Transverse colon (tissue), 3 donors: ENCODE measurements at regions not wholly inside any gene's neighbourhood (a gene's known extent, or its start where the extent isn't known, plus 50 kb on each side); places are given as distances from the start of the nearest gene placed in this dataset.

Experiments used
- POLR2A ChIP-seq: fragments of 450-650 bp; IDR thresholded peaks from one replicate; pipeline ENCODE4 v1.6.1; 2016; ENCODE audit warnings: antibody characterized with exemption, mild to moderate bottlenecking, moderate library complexity
- TF ChIP-seq, protein P1 (sequence below), 5 experiments: fragments of 200-600 bp in 3 of 5; fragments of 450-650 bp in 2 of 5; sonication (generic) in 3 of 5; IDR thresholded peaks; 1 replicate in 2 of 5; 2 replicates in 3 of 5; pipeline ENCODE4 v1.5.1; 2016 to 2017; ENCODE audit warnings: antibody characterized with exemption in 5 of 5, inconsistent platforms in 3 of 5, mild to moderate bottlenecking in 2 of 5, moderate library complexity in 1 of 5

DNA sequence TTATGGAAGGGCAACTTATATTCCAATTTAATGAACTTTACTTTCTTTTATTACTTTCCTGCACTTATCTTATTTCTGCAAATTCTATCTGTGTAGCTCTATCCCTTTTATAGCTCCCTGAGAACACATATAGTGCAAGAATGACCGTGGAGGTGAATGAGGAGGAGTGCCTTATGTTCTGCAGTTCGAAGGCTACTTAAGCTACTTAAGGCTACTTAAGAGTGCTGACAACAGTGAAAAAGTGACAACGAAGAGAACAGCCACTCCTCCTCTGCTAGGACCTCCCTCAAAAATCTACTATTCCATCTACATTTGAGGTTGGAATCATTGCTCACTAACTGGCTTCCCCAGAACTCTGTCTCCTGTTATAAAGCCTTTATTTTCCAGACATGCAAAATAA, 1365.7 kb upstream of the C9orf72 start:
- no peak for TF ChIP-seq POLR2A
- TF ChIP-seq, protein P1, sequence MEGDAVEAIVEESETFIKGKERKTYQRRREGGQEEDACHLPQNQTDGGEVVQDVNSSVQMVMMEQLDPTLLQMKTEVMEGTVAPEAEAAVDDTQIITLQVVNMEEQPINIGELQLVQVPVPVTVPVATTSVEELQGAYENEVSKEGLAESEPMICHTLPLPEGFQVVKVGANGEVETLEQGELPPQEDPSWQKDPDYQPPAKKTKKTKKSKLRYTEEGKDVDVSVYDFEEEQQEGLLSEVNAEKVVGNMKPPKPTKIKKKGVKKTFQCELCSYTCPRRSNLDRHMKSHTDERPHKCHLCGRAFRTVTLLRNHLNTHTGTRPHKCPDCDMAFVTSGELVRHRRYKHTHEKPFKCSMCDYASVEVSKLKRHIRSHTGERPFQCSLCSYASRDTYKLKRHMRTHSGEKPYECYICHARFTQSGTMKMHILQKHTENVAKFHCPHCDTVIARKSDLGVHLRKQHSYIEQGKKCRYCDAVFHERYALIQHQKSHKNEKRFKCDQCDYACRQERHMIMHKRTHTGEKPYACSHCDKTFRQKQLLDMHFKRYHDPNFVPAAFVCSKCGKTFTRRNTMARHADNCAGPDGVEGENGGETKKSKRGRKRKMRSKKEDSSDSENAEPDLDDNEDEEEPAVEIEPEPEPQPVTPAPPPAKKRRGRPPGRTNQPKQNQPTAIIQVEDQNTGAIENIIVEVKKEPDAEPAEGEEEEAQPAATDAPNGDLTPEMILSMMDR (IDR thresholded peaks at IDR 0.05): no peak
